ENCODE measurements at regions not wholly inside any gene's neighbourhood (a gene's known extent, or its start where the extent isn't known, plus 50 kb on each side); places are given as distances from the start of the nearest gene placed in this dataset.

DNA sequence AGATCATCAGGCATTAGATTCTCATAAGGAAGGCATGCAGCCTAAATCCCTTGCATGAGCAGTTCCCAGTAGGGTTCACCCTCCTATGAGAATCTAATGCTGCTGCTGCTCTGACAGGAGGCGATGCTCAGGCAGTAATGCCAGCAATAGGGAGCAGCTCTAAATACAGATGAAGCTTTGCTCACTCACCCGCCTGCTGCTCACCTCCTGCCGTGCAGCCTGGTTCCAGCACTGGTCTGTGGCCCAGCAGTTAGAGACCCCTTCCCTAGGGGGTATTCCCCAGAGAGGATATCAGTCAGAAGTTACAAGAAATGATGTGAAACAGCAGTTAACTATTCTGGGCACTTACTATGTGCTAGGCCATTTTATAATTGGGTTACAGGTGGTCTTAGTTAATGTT, 226.0 kb downstream of the KCNJ3 start:
- TF ChIP-seq CTCF (IDR thresholded peaks at IDR 0.05; ENCODE audit: unreplicated experiment) = no peak
- H3K27ac Mint-ChIP-seq = no peak overlapping the region
- no peak for DNase-seq (ENCODE audit: low spot score in 2 of 2, unreplicated experiment in 2 of 2)
- H3K4me1 Mint-ChIP-seq = peaks cover 9% of the 10 kb centered on the region
- H3K4me3 Mint-ChIP-seq = no peak overlapping the region
- H3K9me3 Mint-ChIP-seq = peaks cover 4% of the 10 kb centered on the region
- H3K36me3 Mint-ChIP-seq = no peaks in the 10 kb centered on the region
- no peaks in the 10 kb centered on the region for H3K27me3 Mint-ChIP-seq (ENCODE audit: low read depth)

- Mint-ChIP-seq H3K27me3 (ENCODE audit: low read depth) (no peaks in the 10 kb centered on the region), H3K4me3 (no peak overlapping the region)
Observed at GRCh38 chr2:154914561-154914960, 216.1 kb downstream of the KCNJ3 start.

GRCh38 chr2:154912215-154912614, 213.7 kb downstream of the KCNJ3 start:
- no peaks in the 10 kb centered on the region for H3K9me3 Mint-ChIP-seq
- peaks cover 8% of the 10 kb centered on the region for H3K4me1 Mint-ChIP-seq
- no peak for DNase-seq (ENCODE audit: low spot score in 2 of 2, unreplicated experiment in 2 of 2)
- no peaks in the 10 kb centered on the region for H3K36me3 Mint-ChIP-seq
- no peak overlapping the region for H3K27ac Mint-ChIP-seq
- H3K27me3 Mint-ChIP-seq (ENCODE audit: low read depth) = peaks cover 3% of the 10 kb centered on the region
- no peak for TF ChIP-seq CTCF (IDR thresholded peaks at IDR 0.05; ENCODE audit: unreplicated experiment)
- no peak overlapping the region for H3K4me3 Mint-ChIP-seq

More at GRCh38 chr2:154914561-154914960, 216.1 kb downstream of the KCNJ3 start:
- DNase-seq (ENCODE audit: low spot score in 2 of 2, unreplicated experiment in 2 of 2) = no peak
- H3K36me3 Mint-ChIP-seq = no peaks in the 10 kb centered on the region
- no peak for TF ChIP-seq CTCF (IDR thresholded peaks at IDR 0.05; ENCODE audit: unreplicated experiment)
- no peaks in the 10 kb centered on the region for H3K9me3 Mint-ChIP-seq
- H3K4me1 Mint-ChIP-seq = peaks cover 8% of the 10 kb centered on the region
- H3K27ac Mint-ChIP-seq = no peak overlapping the region

DNA sequence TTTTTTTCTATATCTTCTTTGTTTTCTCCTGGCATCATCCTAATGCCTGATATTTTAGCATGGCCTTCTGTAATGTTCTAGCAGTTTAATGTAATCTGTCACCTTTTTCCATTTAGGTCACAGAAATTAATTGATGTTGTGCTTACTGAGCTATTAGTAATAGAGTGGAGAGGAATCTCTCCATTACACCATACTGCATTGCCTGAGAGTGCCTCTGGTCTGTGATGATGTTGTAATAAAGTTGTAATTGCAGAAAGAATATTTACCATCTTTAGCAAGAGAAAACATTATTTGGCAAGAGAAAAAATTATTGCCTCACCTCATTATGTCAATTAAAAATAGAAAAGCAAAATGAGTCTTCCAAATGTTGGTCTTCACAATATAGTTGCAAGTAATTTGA, 213.2 kb downstream of the KCNJ3 start:
- no peak for DNase-seq (ENCODE audit: low spot score in 2 of 2, unreplicated experiment in 2 of 2)
- H3K4me1 Mint-ChIP-seq = peaks cover 8% of the 10 kb centered on the region
- peaks cover 3% of the 10 kb centered on the region for H3K27me3 Mint-ChIP-seq (ENCODE audit: low read depth)
- no peak for TF ChIP-seq CTCF (IDR thresholded peaks at IDR 0.05; ENCODE audit: unreplicated experiment)
- no peaks in the 10 kb centered on the region for H3K9me3 Mint-ChIP-seq
- no peak overlapping the region for H3K27ac Mint-ChIP-seq
- H3K36me3 Mint-ChIP-seq = no peaks in the 10 kb centered on the region
- no peak overlapping the region for H3K4me3 Mint-ChIP-seq

- H3K27me3 Mint-ChIP-seq (ENCODE audit: low read depth) = peaks cover 3% of the 10 kb centered on the region
- no peak for DNase-seq (ENCODE audit: low spot score in 2 of 2, unreplicated experiment in 2 of 2)
- no peaks in the 10 kb centered on the region for H3K9me3 Mint-ChIP-seq
- H3K27ac Mint-ChIP-seq = no peak overlapping the region
- H3K36me3 Mint-ChIP-seq = no peaks in the 10 kb centered on the region
- no peak for TF ChIP-seq CTCF (IDR thresholded peaks at IDR 0.05; ENCODE audit: unreplicated experiment)
- no peak overlapping the region for H3K4me3 Mint-ChIP-seq
- H3K4me1 Mint-ChIP-seq = peaks cover 8% of the 10 kb centered on the region
Observed at GRCh38 chr2:154910701-154911100, 212.2 kb downstream of the KCNJ3 start.

- no peak for TF ChIP-seq CTCF (IDR thresholded peaks at IDR 0.05; ENCODE audit: unreplicated experiment)
- H3K27me3 Mint-ChIP-seq (ENCODE audit: low read depth) = peaks cover 3% of the 10 kb centered on the region
- no peaks in the 10 kb centered on the region for H3K36me3 Mint-ChIP-seq
- H3K27ac Mint-ChIP-seq = no peak overlapping the region
- H3K4me1 Mint-ChIP-seq = no peaks in the 10 kb centered on the region
- H3K9me3 Mint-ChIP-seq = peaks cover 7% of the 10 kb centered on the region
- no peak for DNase-seq (ENCODE audit: low spot score in 2 of 2, unreplicated experiment in 2 of 2)
- no peak overlapping the region for H3K4me3 Mint-ChIP-seq
Observed at GRCh38 chr2:154908327-154908726, 209.8 kb downstream of the KCNJ3 start.

All from mesothelial cell of epicardium (in vitro differentiated cells).